CD14-positive monocyte (primary cell): ENCODE measurements at regions not wholly inside any gene's neighbourhood (a gene's known extent, or its start where the extent isn't known, plus 50 kb on each side); places are given as distances from the start of the nearest gene placed in this dataset.

Experiments
- DNase-seq, 3 donors: peaks; one replicate each; pipeline ENCODE4 v3.0.0-alpha.2; 2011 to 2022
- H2AFZ ChIP-seq: 2 replicates; pipeline ENCODE4 v1.6.0; 2012; ENCODE audit warnings: mild to moderate bottlenecking, low read depth, low read length, inconsistent platforms; ENCODE audit not compliant: insufficient read depth, poor library complexity, severe bottlenecking
- H3K27ac ChIP-seq, 2 donors: 1 replicate in 1 of 2; 2 replicates in 1 of 2; pipeline ENCODE4 v1.5.1; 2012 to 2013; ENCODE audit warnings: low read length in 2 of 2, control low read depth in 1 of 2, inconsistent platforms in 1 of 2, low read depth in 1 of 2, mild to moderate bottlenecking in 1 of 2
- H3K27me3 ChIP-seq, 2 donors: one replicate each; pipeline versions ENCODE4 v1.6.0 to v1.6.1; 2011 to 2013; ENCODE audit warnings: low read length in 2 of 2; ENCODE audit not compliant: control insufficient read depth in 2 of 2, insufficient read depth in 2 of 2
- H3K36me3 ChIP-seq, 2 donors: replicated peaks in 1 of 2; 1 replicate in 1 of 2; 2 replicates in 1 of 2; pipeline versions ENCODE4 v1.5.1 to v1.6.1; 2012 to 2013; ENCODE audit warnings: low read length in 2 of 2, control low read depth in 1 of 2, inconsistent platforms in 1 of 2, mild to moderate bottlenecking in 1 of 2; ENCODE audit not compliant: insufficient read depth in 2 of 2, control insufficient read depth in 1 of 2
- H3K4me1 ChIP-seq, 2 donors: 1 replicate in 1 of 2; 2 replicates in 1 of 2; pipeline versions ENCODE4 v1.5.1 to v1.6.1; 2012 to 2013; ENCODE audit warnings: low read length in 2 of 2, control low read depth in 1 of 2, inconsistent platforms in 1 of 2, mild to moderate bottlenecking in 1 of 2, moderate library complexity in 1 of 2; ENCODE audit not compliant: insufficient read depth in 2 of 2, control insufficient read depth in 1 of 2
- H3K4me2 ChIP-seq: replicated peaks from 2 replicates; pipeline ENCODE3; 2012; ENCODE audit warnings: low read length, moderate library complexity, mild to moderate bottlenecking; ENCODE audit not compliant: poor library complexity, severe bottlenecking; ENCODE audit errors: extremely low read depth
- H3K4me3 ChIP-seq, 3 experiments: fragments of 200-600 bp in 1 of 3; sonication (generic) in 1 of 3; replicated peaks in 1 of 3; 1 replicate in 2 of 3; 2 replicates in 1 of 3; pipeline ENCODE4 v1.5.1; 2011 to 2013; ENCODE audit warnings: low read length in 3 of 3, mild to moderate bottlenecking in 3 of 3, control low read depth in 2 of 3, low read depth in 2 of 3, inconsistent platforms in 1 of 3, moderate library complexity in 1 of 3
- H3K79me2 ChIP-seq: 2 replicates; pipeline ENCODE4 v1.6.0; 2012; ENCODE audit warnings: mild to moderate bottlenecking, control low read depth, inconsistent platforms, low read length, moderate library complexity; ENCODE audit not compliant: insufficient read depth
- H3K9ac ChIP-seq: 2 replicates; pipeline ENCODE4 v1.6.0; 2017; ENCODE audit warnings: low read length, mild to moderate bottlenecking; ENCODE audit not compliant: insufficient read depth, poor library complexity, severe bottlenecking
- H3K9me3 ChIP-seq, 2 donors: replicated peaks in 1 of 2; 1 replicate in 1 of 2; 2 replicates in 1 of 2; pipeline versions ENCODE4 v1.5.1 to v1.6.1; 2012 to 2013; ENCODE audit warnings: low read length in 2 of 2, control low read depth in 1 of 2; ENCODE audit not compliant: control insufficient read depth in 1 of 2, insufficient read depth in 1 of 2
- H4K20me1 ChIP-seq: 2 replicates; pipeline ENCODE4 v1.6.0; 2012; ENCODE audit warnings: mild to moderate bottlenecking, low read length, control low read depth, moderate library complexity; ENCODE audit not compliant: insufficient read depth
- H3K27ac Mint-ChIP-seq, 7 donors: one replicate each; pipeline ENCODE4 v1.8.0; 2020; ENCODE audit warnings: mild to moderate bottlenecking in 7 of 7, mixed read lengths in 7 of 7, moderate library complexity in 6 of 7, inconsistent platforms in 2 of 7
- H3K27me3 Mint-ChIP-seq, 3 donors: one replicate each; pipeline ENCODE4 v1.8.0; 2021 to 2022; ENCODE audit warnings: low read depth in 3 of 3, mild to moderate bottlenecking in 3 of 3, mixed read lengths in 3 of 3, moderate library complexity in 3 of 3, inconsistent platforms in 1 of 3
- H3K36me3 Mint-ChIP-seq, 2 donors: one replicate each; pipeline ENCODE4 v1.8.0; 2020; ENCODE audit warnings: mixed read lengths in 2 of 2, inconsistent platforms in 1 of 2, mild to moderate bottlenecking in 1 of 2
- H3K4me1 Mint-ChIP-seq: one replicate; pipeline ENCODE4 v1.8.0; 2020; ENCODE audit warnings: mild to moderate bottlenecking, mixed read lengths
- H3K4me3 Mint-ChIP-seq, 2 donors: one replicate each; pipeline ENCODE4 v1.8.0; 2020; ENCODE audit warnings: mild to moderate bottlenecking in 2 of 2, mixed read lengths in 2 of 2, moderate library complexity in 1 of 2
- H3K9me3 Mint-ChIP-seq, 7 donors: one replicate each; pipeline ENCODE4 v1.8.0; 2020 to 2022; ENCODE audit warnings: mixed read lengths in 7 of 7, mild to moderate bottlenecking in 6 of 7, moderate library complexity in 6 of 7, inconsistent platforms in 2 of 7
- CTCF ChIP-seq: fragments of 200-600 bp; IDR thresholded peaks from one replicate; pipeline ENCODE4 v1.8.0; 2022; ENCODE audit warnings: antibody characterized with exemption, mild to moderate bottlenecking
- WGBS: methylation state at CpG from one replicate; pipeline ENCODE4 v1.1.5; 2013; ENCODE audit warnings: missing lambda C conversion rate; ENCODE audit not compliant: insufficient coverage; 5-methylcytosine and 5-hydroxymethylcytosine counted together
- intact Hi-C, 2 donors: fragments of 100-400 bp; cut with micrococcal nuclease; formaldehyde crosslinking; loops; one replicate each; pipeline versions ENCODE4 v1.15.0 to v1.15.1; 2023

GRCh38 chrX:19283597-19284339, 60.0 kb upstream of the PDHA1 start:
- no peak overlapping the region for H3K9ac ChIP-seq
- no peaks in the 10 kb centered on the region for H3K4me1 ChIP-seq
- H3K4me3 Mint-ChIP-seq: no peak overlapping the region
- H3K27me3 ChIP-seq: peaks cover 0 to 2% of the 10 kb centered on the region in 2 donors
- no peaks in the 10 kb centered on the region for H3K36me3 Mint-ChIP-seq
- DNase-seq: no peak
- peaks cover under 1 to 5% (median under 1%) of the 10 kb centered on the region in 3 donors for H3K27me3 Mint-ChIP-seq
- H2AFZ ChIP-seq: no peak overlapping the region
- H3K9me3 ChIP-seq: no peaks in the 10 kb centered on the region
- peaks cover 0 to 17% (median 4%) of the 10 kb centered on the region in 7 donors for H3K9me3 Mint-ChIP-seq
- WGBS: no CpG with 5 or more reads among the region's 6 CpGs
- no peak overlapping the region for H3K4me3 ChIP-seq
- H3K4me2 ChIP-seq: no peak overlapping the region
- no peaks in the 10 kb centered on the region for H3K79me2 ChIP-seq
- no peaks in the 10 kb centered on the region for H4K20me1 ChIP-seq
- intact Hi-C loops: no loop called here
- H3K27ac ChIP-seq: no peak overlapping the region
- no peaks in the 10 kb centered on the region for H3K4me1 Mint-ChIP-seq
- no peak for TF ChIP-seq CTCF
- H3K36me3 ChIP-seq: no peaks in the 10 kb centered on the region
- no peak overlapping the region for H3K27ac Mint-ChIP-seq

- H2AFZ ChIP-seq: no peak overlapping the region
- H3K4me3 ChIP-seq: no peak overlapping the region
- no peak overlapping the region for H3K9ac ChIP-seq
- no peak overlapping the region for H3K27ac Mint-ChIP-seq
- no peaks in the 10 kb centered on the region for H3K4me1 Mint-ChIP-seq
- no peak overlapping the region for H3K27ac ChIP-seq
- no peaks in the 10 kb centered on the region for H3K36me3 Mint-ChIP-seq
- H4K20me1 ChIP-seq: no peaks in the 10 kb centered on the region
- no peaks in the 10 kb centered on the region for H3K36me3 ChIP-seq
- H3K9me3 ChIP-seq: no peaks in the 10 kb centered on the region
- no peak overlapping the region for H3K4me3 Mint-ChIP-seq
- peaks cover 0 to 13% (median 4%) of the 10 kb centered on the region in 7 donors for H3K9me3 Mint-ChIP-seq
- H3K4me2 ChIP-seq: no peak overlapping the region
- no peaks in the 10 kb centered on the region for H3K79me2 ChIP-seq
- TF ChIP-seq CTCF: no peak
- H3K4me1 ChIP-seq: no peaks in the 10 kb centered on the region
- no peak for DNase-seq
- intact Hi-C loops: no loop called here
- H3K27me3 Mint-ChIP-seq: peaks cover 2 to 7% (median 3%) of the 10 kb centered on the region in 3 donors
- peaks cover 0 to 2% of the 10 kb centered on the region in 2 donors for H3K27me3 ChIP-seq
Measured at GRCh38 chrX:19285857-19286256, 57.9 kb upstream of the PDHA1 start.
